Left lung (tissue), 4 donors: ENCODE measurements at regions not wholly inside any gene's neighbourhood (a gene's known extent, or its start where the extent isn't known, plus 50 kb on each side); places are given as distances from the start of the nearest gene placed in this dataset.

ENCODE experiments used
- ATAC-seq: fragments of 200-7000 bp; cut with Tn5 transposase; one replicate; pipeline ENCODE4 v1.9.1; 2020; ENCODE audit warnings: moderate library complexity
- DNase-seq, 4 donors: peaks; one replicate each; pipeline ENCODE4 v3.0.0-alpha.2; 2013 to 2020
- H3K27ac ChIP-seq, 2 donors: fragments of 200-600 bp; sonication (generic) in 1 of 2; one replicate each; pipeline versions ENCODE4 v1.5.0 to v1.8.0; 2020 to 2021
- H3K27me3 ChIP-seq, 2 donors: fragments of 200-600 bp; sonication (generic) in 1 of 2; one replicate each; pipeline versions ENCODE4 v1.5.0 to v1.8.0; 2020 to 2021
- H3K36me3 ChIP-seq, 2 donors: fragments of 200-600 bp; sonication (generic) in 1 of 2; one replicate each; pipeline versions ENCODE4 v1.5.0 to v1.8.0; 2020 to 2021
- H3K4me1 ChIP-seq, 2 donors: fragments of 200-600 bp; one replicate each; pipeline ENCODE4 v1.8.0; 2021
- H3K4me3 ChIP-seq, 2 donors: fragments of 200-600 bp; sonication (generic) in 1 of 2; one replicate each; pipeline versions ENCODE4 v1.5.0 to v1.8.0; 2020 to 2021; ENCODE audit warnings: mild to moderate bottlenecking in 1 of 2
- H3K9me3 ChIP-seq, 2 donors: fragments of 200-600 bp; sonication (generic) in 1 of 2; one replicate each; pipeline versions ENCODE4 v1.5.0 to v1.8.0; 2020 to 2021
- CTCF ChIP-seq, 2 donors: fragments of 200-600 bp; sonication (generic) in 1 of 2; IDR thresholded peaks; one replicate each; pipeline versions ENCODE4 v1.5.0 to v1.8.0; 2021; ENCODE audit warnings: antibody characterized with exemption in 2 of 2
- intact Hi-C, 2 donors: fragments of 100-400 bp; cut with DNase I; formaldehyde crosslinking; loops; one replicate each; pipeline versions ENCODE4 v1.11.2 to v1.14.2; 2022
- donor health status: DM: no; HTN: yes; CAD: no.
- donor health status: DM: no; HTN: no; CAD: no.

- Histone ChIP-seq H3K27ac (no peak overlapping the region), H3K27me3 (peaks cover 0 to 13% of the 10 kb centered on the region in 2 donors), H3K36me3 (no peaks in the 10 kb centered on the region), H3K4me1 (no peaks in the 10 kb centered on the region), H3K4me3 (no peak overlapping the region), H3K9me3 (no peaks in the 10 kb centered on the region)
- DNase-seq, result peak in 3 of 4 donors; percentile 33 to 63 (median 49)
- intact Hi-C loops, result loop anchor here in 1 of 2 donors (10.0 kb wide), 1 partner anchor 610 kb away; no protein-coding TSS in a partner anchor
- TF ChIP-seq CTCF (IDR thresholded peaks at IDR 0.05), result peak; percentile 60 to 61
- ATAC-seq, result peak; percentile 83
Observed at GRCh38 chr11:131064373-131064991, 148.2 kb upstream of the SNX19 start.

- H3K27me3 ChIP-seq, result peaks cover 0 to 13% of the 10 kb centered on the region in 2 donors
- no peaks in the 10 kb centered on the region for H3K4me1 ChIP-seq
- no peak overlapping the region for H3K27ac ChIP-seq
- H3K9me3 ChIP-seq, result no peaks in the 10 kb centered on the region
- no peak for ATAC-seq
- intact Hi-C loops, result loop anchor here in 1 of 2 donors (10.0 kb wide), 1 partner anchor 609 kb away; no protein-coding TSS in a partner anchor
- peak in 1 of 4 donors; percentile 50 for DNase-seq
- H3K4me3 ChIP-seq, result no peak overlapping the region
- TF ChIP-seq CTCF (IDR thresholded peaks at IDR 0.05), result no peak
- no peaks in the 10 kb centered on the region for H3K36me3 ChIP-seq
Observed at GRCh38 chr11:131065435-131066413, 149.4 kb upstream of the SNX19 start.

- no peak for ATAC-seq
- H3K36me3 ChIP-seq, result no peaks in the 10 kb centered on the region
- DNase-seq, result no peak
- H3K27me3 ChIP-seq, result peaks cover 0 to 13% of the 10 kb centered on the region in 2 donors
- intact Hi-C loops, result loop anchor here in 1 of 2 donors (10.0 kb wide), 1 partner anchor 608 kb away; no protein-coding TSS in a partner anchor
- no peak for TF ChIP-seq CTCF (IDR thresholded peaks at IDR 0.05)
- H3K4me1 ChIP-seq, result no peaks in the 10 kb centered on the region
- H3K9me3 ChIP-seq, result no peaks in the 10 kb centered on the region
- H3K27ac ChIP-seq, result no peak overlapping the region
- no peak overlapping the region for H3K4me3 ChIP-seq
Observed at GRCh38 chr11:131066551-131066950, 150.3 kb upstream of the SNX19 start.

GRCh38 chr11:131070365-131070764 is 154.1 kb upstream of the SNX19 start:
- ATAC-seq, result no peak
- Histone ChIP-seq H3K4me3 (no peak overlapping the region), H3K27me3 (peaks cover 0 to 7% of the 10 kb centered on the region in 2 donors), H3K9me3 (no peaks in the 10 kb centered on the region), H3K4me1 (no peaks in the 10 kb centered on the region), H3K27ac (no peak overlapping the region), H3K36me3 (no peaks in the 10 kb centered on the region)
- no peak for DNase-seq
- TF ChIP-seq CTCF (IDR thresholded peaks at IDR 0.05), result no peak
- intact Hi-C loops, result no loop called here

DNA sequence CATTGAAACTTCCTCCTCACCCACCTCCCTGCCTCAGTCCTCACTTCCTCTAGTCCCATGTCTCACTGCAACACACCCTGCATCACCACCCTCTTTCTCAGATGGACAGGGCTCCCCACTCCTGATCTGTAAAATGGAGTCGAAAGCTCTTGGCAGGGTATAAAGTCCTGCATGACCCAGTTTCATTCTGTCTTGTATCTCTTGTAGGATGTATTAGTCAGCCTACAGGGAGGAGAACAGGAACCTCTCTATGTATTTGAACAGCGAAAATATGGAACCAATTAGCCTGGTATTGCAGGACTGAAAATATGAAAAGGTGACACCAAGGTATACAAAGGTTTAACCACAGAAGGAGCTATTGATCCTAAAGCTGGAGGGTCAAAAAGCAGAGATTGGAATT is 156.9 kb upstream of the SNX19 start:
- no peaks in the 10 kb centered on the region for H3K27me3 ChIP-seq
- H3K27ac ChIP-seq, result no peak overlapping the region
- H3K4me3 ChIP-seq, result no peak overlapping the region
- intact Hi-C loops, result no loop called here
- DNase-seq (no peak), ATAC-seq (no peak)
- no peak for TF ChIP-seq CTCF (IDR thresholded peaks at IDR 0.05)
- no peaks in the 10 kb centered on the region for H3K4me1 ChIP-seq
- H3K9me3 ChIP-seq, result no peaks in the 10 kb centered on the region
- H3K36me3 ChIP-seq, result no peaks in the 10 kb centered on the region
